AG10803 (cell line): ENCODE measurements at regions not wholly inside any gene's neighbourhood (a gene's known extent, or its start where the extent isn't known, plus 50 kb on each side); places are given as distances from the start of the nearest gene placed in this dataset.
"Not testable (repeated sequence)": the region's sequence is repeated elsewhere in the genome, so short reads cannot be mapped to it uniquely, and the experiment has no call there.

ENCODE experiments used
- DNase-seq: peaks from one replicate; pipeline ENCODE4 v3.0.0; 2010; ENCODE audit warnings: low read depth
- H3K4me3 ChIP-seq: 2 replicates; pipeline ENCODE4 v1.5.1; 2011; ENCODE audit warnings: mild to moderate bottlenecking, low read length, control low read depth
- TF ChIP-seq, protein P1 (sequence below): conservative IDR thresholded peaks from 2 replicates; pipeline ENCODE4 v1.5.1; 2011; ENCODE audit warnings: mild to moderate bottlenecking, low read length, control low read depth, inconsistent platforms

- TF ChIP-seq, protein P1, sequence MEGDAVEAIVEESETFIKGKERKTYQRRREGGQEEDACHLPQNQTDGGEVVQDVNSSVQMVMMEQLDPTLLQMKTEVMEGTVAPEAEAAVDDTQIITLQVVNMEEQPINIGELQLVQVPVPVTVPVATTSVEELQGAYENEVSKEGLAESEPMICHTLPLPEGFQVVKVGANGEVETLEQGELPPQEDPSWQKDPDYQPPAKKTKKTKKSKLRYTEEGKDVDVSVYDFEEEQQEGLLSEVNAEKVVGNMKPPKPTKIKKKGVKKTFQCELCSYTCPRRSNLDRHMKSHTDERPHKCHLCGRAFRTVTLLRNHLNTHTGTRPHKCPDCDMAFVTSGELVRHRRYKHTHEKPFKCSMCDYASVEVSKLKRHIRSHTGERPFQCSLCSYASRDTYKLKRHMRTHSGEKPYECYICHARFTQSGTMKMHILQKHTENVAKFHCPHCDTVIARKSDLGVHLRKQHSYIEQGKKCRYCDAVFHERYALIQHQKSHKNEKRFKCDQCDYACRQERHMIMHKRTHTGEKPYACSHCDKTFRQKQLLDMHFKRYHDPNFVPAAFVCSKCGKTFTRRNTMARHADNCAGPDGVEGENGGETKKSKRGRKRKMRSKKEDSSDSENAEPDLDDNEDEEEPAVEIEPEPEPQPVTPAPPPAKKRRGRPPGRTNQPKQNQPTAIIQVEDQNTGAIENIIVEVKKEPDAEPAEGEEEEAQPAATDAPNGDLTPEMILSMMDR, result no peak
- H3K4me3 ChIP-seq, result no peak overlapping the region
- DNase-seq, result no peak
Measured at GRCh38 chr7:110412614-110413013, 678.3 kb upstream of the LRRN3 start.

DNA sequence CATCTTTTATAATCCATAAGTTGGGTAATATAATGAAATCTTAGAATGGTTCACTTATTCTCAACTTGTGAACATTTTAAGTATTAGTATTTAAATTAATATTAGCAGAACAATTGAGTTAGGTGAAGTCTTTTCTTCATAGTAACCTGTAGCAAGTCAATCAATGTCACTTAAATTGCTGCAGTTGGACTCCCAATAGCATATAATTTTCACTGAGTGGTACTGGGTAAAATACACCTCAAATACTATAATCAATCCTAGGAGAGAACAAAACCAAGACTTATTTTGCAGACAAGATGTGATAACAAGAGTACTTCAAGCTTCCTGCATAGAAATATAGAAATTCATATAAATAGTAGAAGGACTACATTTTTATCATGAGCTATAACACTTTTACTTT lies 677.9 kb upstream of the LRRN3 start:
- TF ChIP-seq, protein P1, result no peak
- DNase-seq, result no peak
- no peak overlapping the region for H3K4me3 ChIP-seq

DNA sequence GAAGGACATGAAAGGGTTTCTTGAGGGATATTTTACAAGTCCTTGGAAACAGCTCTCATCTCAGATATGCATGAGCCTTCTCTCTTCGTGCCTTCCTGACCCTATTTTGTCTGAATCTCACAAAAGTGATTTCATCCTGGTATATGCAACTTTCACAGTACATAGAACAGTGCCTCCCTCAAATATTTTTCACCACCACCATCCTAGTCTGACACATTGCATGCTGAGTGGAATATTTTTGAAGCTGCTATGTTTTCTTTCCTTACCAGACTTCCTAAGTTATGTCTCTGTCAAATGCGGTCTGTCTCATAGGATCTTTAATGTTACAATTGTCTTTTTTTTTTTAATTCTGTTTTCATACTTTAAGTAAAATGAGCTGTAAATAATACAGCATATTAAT lies 673.3 kb upstream of the LRRN3 start:
- no peak overlapping the region for H3K4me3 ChIP-seq
- DNase-seq, result no peak
- TF ChIP-seq, protein P1, result no peak

DNA sequence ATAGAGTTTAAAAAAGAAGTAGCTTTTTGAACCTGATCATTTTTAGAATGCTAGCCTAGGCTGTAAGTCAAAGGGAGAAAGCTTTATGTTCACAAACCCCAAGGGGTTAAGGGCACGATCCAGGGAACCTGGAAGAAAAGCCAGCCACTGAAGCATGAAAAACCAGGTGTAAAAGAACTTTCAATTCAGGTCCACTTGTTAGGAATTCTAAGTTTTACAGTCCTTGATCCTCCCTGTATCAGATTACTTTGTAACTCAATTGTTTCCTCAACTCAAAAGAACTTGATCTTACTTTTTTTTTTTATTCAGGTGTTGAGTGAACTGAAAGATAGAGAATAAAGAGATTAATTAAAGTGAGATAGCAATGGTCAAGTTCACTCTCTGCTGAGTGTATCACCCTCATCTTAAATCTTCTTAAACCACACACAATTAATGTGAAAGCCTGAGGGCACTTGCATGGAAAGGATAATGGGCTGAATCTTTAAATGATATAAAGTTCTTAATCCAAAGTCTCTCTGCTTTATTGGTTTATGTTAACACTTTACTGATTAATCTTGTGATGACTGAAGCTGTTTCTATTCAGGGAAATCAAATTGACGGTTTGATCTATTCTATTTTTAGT lies 672.2 kb upstream of the LRRN3 start:
- no peak overlapping the region for H3K4me3 ChIP-seq
- no peak for DNase-seq
- TF ChIP-seq, protein P1, result no peak

DNA sequence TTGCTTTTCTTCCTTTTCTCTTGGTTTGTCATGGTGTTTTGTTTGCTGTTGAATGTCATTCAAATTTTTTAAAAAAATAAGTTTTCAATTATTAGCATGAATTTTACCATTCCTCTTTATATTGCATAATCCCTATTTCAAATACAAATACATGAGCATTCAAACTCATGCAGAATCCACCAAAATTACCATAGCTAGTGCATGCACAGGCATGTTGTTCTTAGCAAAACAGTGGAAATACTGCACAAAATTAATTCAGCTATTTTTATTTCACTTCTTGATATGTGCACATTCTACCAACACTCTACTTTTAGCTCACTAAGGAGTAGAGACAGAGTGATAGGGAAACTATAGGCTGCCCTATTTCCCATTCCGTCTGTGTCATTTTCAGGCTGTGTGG lies 670.1 kb upstream of the LRRN3 start:
- TF ChIP-seq, protein P1, result no peak
- H3K4me3 ChIP-seq, result no peak overlapping the region
- no peak for DNase-seq

- no peak overlapping the region for H3K4me3 ChIP-seq
- no peak for DNase-seq
- TF ChIP-seq, protein P1, result no peak
Measured at GRCh38 chr7:110421490-110422241, 669.3 kb upstream of the LRRN3 start.

GRCh38 chr7:110432061-110432553 lies 658.8 kb upstream of the LRRN3 start:
- TF ChIP-seq, protein P1, result no peak
- no peak for DNase-seq
- no peak overlapping the region for H3K4me3 ChIP-seq

DNA sequence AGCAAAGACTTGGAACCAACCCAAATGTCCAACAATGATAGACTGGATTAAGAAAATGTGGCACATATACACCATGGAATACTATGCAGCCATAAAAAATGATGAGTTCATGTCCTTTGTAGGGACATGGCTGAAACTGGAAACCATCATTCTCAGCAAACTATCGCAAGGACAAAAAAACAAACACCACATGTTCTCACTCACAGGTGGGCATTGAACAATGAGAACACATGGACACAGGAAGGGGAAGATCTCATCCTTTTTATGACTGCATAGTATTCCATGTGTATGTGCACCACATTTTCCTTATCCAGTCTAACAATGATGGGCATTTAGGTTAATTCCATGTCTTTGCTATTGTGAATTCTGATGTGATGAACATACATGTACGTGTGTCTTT lies 652.0 kb upstream of the LRRN3 start:
- DNase-seq, H3K4me3 ChIP-seq: not testable (repeated sequence)
